AG04450 (cell line): ENCODE measurements at regions not wholly inside any gene's neighbourhood (a gene's known extent, or its start where the extent isn't known, plus 50 kb on each side); places are given as distances from the start of the nearest gene placed in this dataset.

Source experiments
- CTCF ChIA-PET: fragments of 300-600, 350-600 bp; formaldehyde crosslinking; extraction: SDS; loops from one replicate; lab custom pipeline; 2022; ENCODE audit warnings: antibody characterized with exemption, inconsistent platforms; lab: Charles Lee
- POLR2A ChIA-PET: fragments of 350-600 bp; formaldehyde crosslinking; extraction: SDS; loops from one replicate; lab custom pipeline; 2021; ENCODE audit warnings: antibody characterized with exemption, inconsistent platforms; lab: Yijun Ruan, JAX
- DNase-seq: peaks from one replicate; pipeline ENCODE4 v3.0.0-alpha.2; 2011; ENCODE audit warnings: low read depth, low spot score
- H3K27ac ChIP-seq: one replicate; pipeline ENCODE4 v1.5.1; 2012; ENCODE audit warnings: low read depth, low read length, control low read depth
- H3K27me3 ChIP-seq: one replicate; pipeline ENCODE4 v1.6.0; 2012; ENCODE audit warnings: low read length; ENCODE audit not compliant: control insufficient read depth, insufficient read depth
- H3K4me3 ChIP-seq: 2 replicates; pipeline ENCODE4 v1.5.1; 2011; ENCODE audit warnings: mild to moderate bottlenecking, low read depth, low read length, control low read depth
- H3K9me3 ChIP-seq: 2 replicates; pipeline ENCODE4 v1.5.1; 2012; ENCODE audit warnings: low read length; ENCODE audit not compliant: control insufficient read depth, insufficient read depth
- TF ChIP-seq, protein P1 (sequence below): IDR thresholded peaks from 2 replicates; pipeline ENCODE4 v1.5.1; 2011; ENCODE audit warnings: low read depth, low read length, control low read depth, inconsistent platforms

DNA sequence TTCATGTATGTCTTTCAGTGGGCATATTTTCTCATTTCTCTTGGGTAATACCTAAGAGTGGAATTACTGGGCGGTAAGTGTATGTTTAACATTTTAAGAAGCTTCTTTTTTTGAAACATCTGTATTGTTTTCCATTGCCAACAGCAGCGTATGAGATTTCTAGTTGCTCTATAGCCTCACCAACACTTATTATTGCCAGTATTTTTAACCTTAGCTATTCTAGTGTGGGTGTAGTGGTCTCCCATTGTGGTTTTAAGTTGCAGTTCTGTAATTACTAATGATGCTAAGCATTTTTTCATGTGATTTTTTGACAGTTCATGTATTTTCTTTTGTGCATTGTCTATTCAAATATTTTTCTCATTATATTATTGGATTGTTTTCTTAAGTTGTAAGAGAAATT lies 101.9 kb upstream of the EEA1 start:
- DNase-seq, result no peak
- ChIA-PET CTCF (no interaction called here), POLR2A (no interaction called here)
- Histone ChIP-seq H3K27ac (no peak overlapping the region), H3K9me3 (no peaks in the 10 kb centered on the region), H3K27me3 (peaks cover 6% of the 10 kb centered on the region), H3K4me3 (no peak overlapping the region)
- TF ChIP-seq, protein P1, sequence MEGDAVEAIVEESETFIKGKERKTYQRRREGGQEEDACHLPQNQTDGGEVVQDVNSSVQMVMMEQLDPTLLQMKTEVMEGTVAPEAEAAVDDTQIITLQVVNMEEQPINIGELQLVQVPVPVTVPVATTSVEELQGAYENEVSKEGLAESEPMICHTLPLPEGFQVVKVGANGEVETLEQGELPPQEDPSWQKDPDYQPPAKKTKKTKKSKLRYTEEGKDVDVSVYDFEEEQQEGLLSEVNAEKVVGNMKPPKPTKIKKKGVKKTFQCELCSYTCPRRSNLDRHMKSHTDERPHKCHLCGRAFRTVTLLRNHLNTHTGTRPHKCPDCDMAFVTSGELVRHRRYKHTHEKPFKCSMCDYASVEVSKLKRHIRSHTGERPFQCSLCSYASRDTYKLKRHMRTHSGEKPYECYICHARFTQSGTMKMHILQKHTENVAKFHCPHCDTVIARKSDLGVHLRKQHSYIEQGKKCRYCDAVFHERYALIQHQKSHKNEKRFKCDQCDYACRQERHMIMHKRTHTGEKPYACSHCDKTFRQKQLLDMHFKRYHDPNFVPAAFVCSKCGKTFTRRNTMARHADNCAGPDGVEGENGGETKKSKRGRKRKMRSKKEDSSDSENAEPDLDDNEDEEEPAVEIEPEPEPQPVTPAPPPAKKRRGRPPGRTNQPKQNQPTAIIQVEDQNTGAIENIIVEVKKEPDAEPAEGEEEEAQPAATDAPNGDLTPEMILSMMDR, result no peak

DNA sequence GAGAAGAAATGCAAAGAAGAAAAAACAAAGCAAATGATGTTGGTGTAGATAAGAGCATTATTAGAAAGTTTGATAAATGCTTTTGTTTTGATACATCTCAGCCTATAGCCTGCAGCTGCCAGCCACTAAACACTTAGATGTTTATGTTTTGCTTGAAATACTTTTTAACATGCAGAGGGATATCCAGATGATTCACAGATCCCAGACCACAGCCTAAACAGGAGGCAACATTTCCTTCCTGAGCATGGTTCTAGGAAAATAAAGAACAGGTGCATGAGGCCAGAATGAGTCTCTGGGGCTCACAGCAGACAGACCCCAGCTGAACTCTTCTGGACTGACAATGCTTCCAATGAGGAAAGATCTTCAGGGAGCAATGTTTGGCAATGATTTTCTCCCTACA lies 103.7 kb upstream of the EEA1 start:
- no peak for DNase-seq
- H3K9me3 ChIP-seq, result no peaks in the 10 kb centered on the region
- no peak overlapping the region for H3K4me3 ChIP-seq
- no peak overlapping the region for H3K27ac ChIP-seq
- POLR2A ChIA-PET, result no interaction called here
- peaks cover 6% of the 10 kb centered on the region for H3K27me3 ChIP-seq
- TF ChIP-seq, protein P1, result no peak
- CTCF ChIA-PET, result interaction anchor here (0.8 to 1.2 kb wide), 2 partner anchors 95 to 364 kb away, joined by 3 read pairs; no protein-coding TSS in a partner anchor

DNA sequence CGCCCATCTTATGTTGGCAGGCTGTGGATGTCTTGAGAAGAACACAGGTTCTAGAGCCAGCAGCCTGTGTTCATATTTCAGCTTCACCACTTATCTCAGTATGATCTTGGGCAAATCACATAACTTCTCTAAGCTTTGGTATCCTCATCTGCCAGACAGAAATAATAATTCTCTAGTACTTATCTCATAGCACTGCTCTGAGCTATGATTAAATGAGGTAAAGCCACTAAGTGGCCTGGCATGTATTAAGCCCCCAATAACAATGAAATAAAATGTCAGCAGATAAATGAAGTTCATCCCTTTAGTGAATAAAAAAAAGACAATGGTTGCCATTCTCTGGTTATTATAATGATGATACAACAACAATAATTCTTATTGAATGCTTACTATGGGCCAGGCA lies 104.9 kb upstream of the EEA1 start:
- H3K27me3 ChIP-seq, result peaks cover 6% of the 10 kb centered on the region
- TF ChIP-seq, protein P1, result no peak
- no peaks in the 10 kb centered on the region for H3K9me3 ChIP-seq
- ChIA-PET CTCF (no interaction called here), POLR2A (no interaction called here)
- H3K27ac ChIP-seq, result no peak overlapping the region
- DNase-seq, result no peak
- H3K4me3 ChIP-seq, result no peak overlapping the region

DNA sequence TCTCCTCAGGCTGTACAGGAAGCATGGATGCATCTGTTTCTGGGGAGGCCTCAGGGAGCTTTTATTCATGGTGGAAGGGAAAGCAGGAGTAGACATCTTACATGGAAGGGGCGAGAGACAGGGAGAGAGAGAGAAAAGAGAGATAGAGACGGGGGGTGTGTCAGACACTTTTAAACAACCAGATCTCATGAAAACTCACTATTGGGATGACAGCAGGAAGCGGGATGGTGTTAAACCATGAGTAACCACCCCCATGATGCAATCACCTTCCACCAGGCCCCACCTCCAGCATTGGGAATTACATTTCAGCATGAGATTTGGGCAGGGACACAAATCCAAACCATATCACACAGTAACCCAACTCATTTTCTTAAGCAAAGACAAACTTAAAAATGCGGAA lies 110.0 kb upstream of the EEA1 start:
- H3K27me3 ChIP-seq, result peaks cover 6% of the 10 kb centered on the region
- no peak overlapping the region for H3K27ac ChIP-seq
- TF ChIP-seq, protein P1, result no peak
- no peaks in the 10 kb centered on the region for H3K9me3 ChIP-seq
- POLR2A ChIA-PET, result no interaction called here
- no peak overlapping the region for H3K4me3 ChIP-seq
- CTCF ChIA-PET, result no interaction called here
- DNase-seq, result no peak

DNA sequence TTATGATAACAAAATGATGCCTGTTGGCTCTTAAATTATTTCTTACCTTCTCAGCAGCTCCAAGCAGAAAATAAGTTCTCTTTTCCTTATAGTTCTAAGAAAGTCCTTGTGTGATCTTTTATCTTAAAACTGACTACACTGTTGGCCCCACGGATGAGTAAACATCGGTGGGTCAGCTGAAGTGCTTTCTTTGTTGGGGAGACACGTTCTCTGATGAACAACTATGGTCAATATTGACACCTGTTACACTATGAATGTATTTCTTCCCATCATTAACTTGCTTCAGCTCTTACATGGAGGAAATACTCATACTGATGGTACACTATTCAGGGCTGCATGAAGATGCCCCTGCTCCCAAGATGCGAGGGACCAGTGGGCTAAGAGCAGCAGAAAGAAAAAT lies 110.8 kb upstream of the EEA1 start:
- Histone ChIP-seq H3K9me3 (no peaks in the 10 kb centered on the region), H3K27me3 (peaks cover 6% of the 10 kb centered on the region), H3K4me3 (no peak overlapping the region), H3K27ac (no peak overlapping the region)
- no peak for DNase-seq
- TF ChIP-seq, protein P1, result no peak
- POLR2A ChIA-PET, result no interaction called here
- CTCF ChIA-PET, result interaction anchor here (1.7 kb wide), 1 partner anchor 380 kb away, joined by 5 read pairs; no protein-coding TSS in a partner anchor
